ENCODE measurements at regions not wholly inside any gene's neighbourhood (a gene's known extent, or its start where the extent isn't known, plus 50 kb on each side); places are given as distances from the start of the nearest gene placed in this dataset.

- no peak for TF ChIP-seq CTCF (IDR thresholded peaks at IDR 0.05; ENCODE audit: insufficient read depth, low read depth, low read length)
- no peak for TF ChIP-seq EZH2 (IDR thresholded peaks at IDR 0.05; ENCODE audit: insufficient read depth, low read length)
Observed at GRCh38 chr7:42756841-42757240, 155.0 kb downstream of the C7orf25 start.

All from astrocyte (in vitro differentiated cells and primary cell).